GM18507 (cell line): ENCODE measurements at regions not wholly inside any gene's neighbourhood (a gene's known extent, or its start where the extent isn't known, plus 50 kb on each side); places are given as distances from the start of the nearest gene placed in this dataset.
"Not testable (repeated sequence)": the region's sequence is repeated elsewhere in the genome, so short reads cannot be mapped to it uniquely, and the experiment has no call there.

Experiments used
- DNase-seq: peaks from one replicate; pipeline ENCODE4 v3.0.0; 2011; ENCODE audit warnings: low read depth; ENCODE audit not compliant: insufficient read length; ENCODE audit errors: extremely low spot score
- FAIRE-seq: peaks from 2 replicates; lab custom pipeline; 2011; peaks lifted over from hg19 to GRCh38; lab: Jason Lieb, UNC

DNA sequence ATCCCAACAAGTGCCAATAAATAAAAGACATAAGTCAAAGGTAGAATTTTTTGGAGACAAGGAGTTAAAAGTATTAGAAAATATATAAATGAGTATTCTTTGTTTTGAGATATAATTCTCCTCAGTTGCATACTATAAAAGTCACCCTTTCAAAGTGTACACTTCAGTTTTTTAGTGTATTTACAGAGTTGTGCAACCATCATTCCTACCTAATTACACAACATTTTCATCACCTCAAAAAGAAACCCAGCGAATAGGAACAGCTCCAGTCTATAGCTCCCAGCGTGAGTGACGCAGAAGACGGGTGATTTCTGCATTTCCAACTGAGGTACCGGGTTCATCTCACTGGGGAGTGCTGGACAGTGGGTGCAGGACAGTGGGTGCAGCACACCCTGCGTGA is 1175.7 kb downstream of the PCDH19 start:
- not testable (repeated sequence) for DNase-seq

DNA sequence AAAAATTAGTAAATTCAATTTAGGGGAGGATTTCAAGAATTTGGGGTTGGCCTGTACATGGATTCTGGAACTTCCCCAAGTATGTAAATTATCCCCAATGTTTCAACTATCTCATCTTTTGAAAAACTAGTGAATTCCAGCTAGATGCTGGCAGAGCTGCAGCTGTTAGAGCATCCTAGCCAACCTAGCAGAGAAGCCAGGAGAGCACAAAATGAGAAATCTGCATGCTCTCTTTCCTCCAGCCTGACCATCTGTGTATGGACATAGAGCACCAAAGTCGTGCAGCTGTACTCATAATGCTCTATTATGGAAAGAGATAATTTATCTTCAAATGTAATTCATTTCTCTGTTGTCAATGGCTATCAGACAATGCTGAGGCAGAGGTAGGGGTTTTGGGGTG is 1217.7 kb downstream of the PCDH19 start:
- FAIRE-seq = no peak

More for the DNA sequence above, 1175.7 kb downstream of the PCDH19 start:
- not testable (repeated sequence) for FAIRE-seq

DNA sequence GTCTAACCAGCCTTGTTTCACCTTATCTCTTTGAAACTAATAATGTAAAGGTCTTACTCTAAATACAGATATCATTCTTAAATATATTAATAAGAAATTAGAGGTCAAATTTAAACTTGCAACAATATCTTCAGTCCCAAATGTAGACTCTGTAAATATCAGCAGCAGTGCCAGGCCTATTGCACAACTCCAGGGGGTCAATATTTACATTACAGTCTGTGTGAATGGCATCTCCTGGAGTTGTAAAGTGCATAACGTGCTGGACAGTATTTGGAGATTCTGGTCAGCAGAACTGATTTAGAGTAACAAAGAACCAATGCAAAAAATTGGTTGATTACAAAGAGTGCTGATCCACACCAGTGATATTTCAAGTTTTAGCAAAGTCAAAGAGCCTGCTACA is 1225.9 kb downstream of the PCDH19 start:
- FAIRE-seq = no peak
- DNase-seq = no peak

More for the DNA sequence above, 1217.7 kb downstream of the PCDH19 start:
- DNase-seq = no peak

DNA sequence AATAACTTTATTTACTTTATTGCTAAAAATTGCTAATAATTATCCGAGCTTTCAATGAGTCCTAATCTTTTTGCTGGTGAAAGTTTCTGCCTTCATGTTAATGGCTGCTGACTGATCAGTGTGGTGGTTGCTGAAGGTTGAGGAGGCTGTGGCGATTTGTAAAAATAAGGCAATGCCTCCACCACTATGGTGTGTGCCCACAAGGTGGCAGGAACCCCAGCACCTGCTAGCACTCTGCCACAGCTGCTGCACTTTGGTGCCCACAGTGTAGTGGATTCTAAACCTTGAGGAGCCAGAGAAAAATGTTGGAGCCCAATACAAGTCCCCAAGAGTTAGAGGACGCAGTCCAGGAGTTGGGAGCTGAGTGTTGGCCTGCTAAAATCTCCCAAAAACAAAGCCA is 1237.1 kb downstream of the PCDH19 start:
- DNase-seq (no peak), FAIRE-seq (no peak)

DNA sequence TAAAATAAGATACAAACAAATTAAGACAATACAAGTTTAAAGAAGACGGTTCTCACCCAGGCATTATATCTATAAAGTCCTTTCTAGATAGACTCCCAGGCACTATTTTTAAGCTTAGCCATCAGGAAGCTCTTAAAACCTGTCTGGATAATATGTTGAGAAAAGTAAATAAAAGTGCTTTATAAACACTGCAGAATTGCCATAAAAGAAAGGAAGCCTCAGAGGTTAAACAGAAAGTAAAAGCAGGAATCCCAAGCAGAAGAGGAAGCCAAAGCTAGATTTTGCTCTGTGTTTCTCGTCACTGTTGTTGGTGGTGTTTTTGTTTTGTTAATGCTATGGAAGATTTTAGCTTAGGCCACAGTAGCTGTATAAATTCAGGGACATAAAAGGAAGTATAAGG is 1267.3 kb downstream of the PCDH19 start:
- FAIRE-seq = no peak

DNA sequence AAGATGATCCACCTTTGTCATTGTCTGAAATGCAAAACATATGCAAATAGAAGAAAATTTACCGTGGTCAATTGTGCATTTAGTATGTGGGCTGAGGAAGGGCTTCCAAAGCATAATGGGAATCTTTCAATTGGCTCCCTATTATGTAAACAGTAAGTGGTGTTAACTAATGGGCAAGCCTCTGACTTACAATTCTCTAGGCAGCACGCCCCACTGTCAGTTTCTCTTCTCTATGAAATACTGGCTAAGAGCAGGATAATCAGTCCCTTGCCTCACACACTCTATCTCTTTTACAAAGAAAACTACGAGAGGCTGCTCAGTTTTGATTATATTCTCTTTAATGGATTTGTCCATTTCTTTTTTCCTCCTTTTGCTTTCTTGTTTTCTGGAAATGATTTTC is 1272.6 kb downstream of the PCDH19 start:
- FAIRE-seq = no peak
- no peak for DNase-seq

More for the DNA sequence above, 1267.3 kb downstream of the PCDH19 start:
- no peak for DNase-seq

DNA sequence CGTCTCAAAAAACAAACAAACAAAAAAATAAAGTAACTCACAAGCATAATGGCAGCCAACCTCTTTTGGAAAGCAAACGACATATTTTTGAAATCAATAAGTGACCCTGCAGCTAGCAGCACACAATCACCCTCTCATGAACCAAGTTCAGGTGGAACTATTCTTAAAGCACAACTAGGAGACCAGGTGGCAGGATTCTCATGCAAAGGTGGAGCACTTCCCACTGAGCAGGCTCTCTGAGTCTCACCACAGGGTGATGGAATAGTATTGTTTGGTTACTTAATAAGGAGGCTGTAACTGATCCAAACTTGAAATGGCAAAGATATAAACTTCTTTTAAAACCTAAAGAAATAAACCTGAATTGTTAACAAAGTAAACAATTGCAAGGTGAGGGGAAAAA is 1293.1 kb downstream of the PCDH19 start:
- DNase-seq (no peak), FAIRE-seq (no peak)

DNA sequence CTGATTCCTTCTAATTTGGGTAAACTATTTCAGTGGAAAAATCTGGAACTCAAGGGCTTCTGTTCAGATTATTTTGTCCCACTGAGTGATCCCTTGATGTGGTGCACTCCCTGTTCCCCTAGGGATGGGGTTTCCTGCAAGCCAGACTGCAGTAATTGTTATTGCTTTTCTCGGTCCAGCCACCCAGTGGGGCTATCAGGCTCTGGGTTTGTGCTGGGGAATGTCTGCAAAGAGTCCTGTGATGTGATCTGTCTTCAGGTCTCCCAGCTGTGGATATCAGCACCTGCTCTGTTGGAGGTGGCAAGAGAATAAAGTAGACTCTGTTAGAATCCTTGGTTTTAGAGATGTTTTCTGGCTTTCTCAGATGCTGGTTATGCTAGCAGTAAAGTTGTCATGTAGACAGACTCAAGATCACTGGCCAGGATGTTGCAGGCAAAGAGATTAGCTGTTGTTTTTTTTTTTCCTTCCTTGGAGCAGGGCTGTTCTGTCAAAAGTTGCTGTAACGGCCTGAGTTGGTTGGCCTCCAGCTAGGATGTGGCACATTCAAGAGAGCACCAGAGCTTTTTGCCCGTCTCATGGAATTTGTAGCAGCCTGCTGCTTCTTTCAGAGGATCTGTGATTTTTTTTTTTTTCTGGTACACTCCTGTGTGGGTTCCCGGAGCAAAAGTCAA is 1314.0 kb downstream of the PCDH19 start:
- no peak for FAIRE-seq
- DNase-seq = no peak

DNA sequence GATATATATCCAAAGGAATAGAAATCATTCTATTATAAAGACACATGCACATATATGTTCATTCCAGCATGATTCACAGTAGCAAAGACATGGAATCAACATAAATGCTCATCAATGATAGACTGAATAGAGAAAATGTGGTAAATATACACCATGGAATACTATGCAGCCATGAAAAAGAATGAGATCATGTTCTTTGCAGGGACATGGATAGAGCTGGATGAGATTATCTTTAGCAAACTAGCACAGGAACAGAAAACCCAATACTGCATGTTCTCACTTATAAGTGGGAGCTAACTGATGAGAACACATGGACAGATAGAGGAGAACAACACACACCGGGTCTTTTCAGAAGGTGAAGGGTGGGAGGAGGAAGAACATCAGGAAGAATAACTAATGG is 1318.6 kb downstream of the PCDH19 start:
- DNase-seq (no peak), FAIRE-seq (no peak)

DNA sequence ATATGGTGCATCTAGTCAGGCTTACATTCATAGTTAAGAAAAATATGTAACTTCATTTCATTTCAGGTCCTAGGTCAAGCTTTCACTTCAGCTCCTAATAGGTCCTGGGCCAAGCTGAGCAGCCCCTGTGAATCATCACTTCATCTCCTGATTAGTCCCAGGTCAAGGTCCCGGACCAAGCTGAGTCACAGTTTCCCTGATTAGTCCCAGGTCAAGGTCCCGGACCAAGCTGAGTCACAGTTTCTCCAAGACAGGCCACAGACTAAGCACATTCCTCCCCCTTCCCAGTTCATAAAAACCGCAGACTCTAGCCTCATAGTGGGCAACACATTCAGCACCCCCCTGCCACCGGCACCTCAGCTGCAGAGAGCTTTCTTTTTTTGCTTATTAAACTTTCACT is 1331.8 kb downstream of the PCDH19 start:
- no peak for FAIRE-seq
- no peak for DNase-seq

DNA sequence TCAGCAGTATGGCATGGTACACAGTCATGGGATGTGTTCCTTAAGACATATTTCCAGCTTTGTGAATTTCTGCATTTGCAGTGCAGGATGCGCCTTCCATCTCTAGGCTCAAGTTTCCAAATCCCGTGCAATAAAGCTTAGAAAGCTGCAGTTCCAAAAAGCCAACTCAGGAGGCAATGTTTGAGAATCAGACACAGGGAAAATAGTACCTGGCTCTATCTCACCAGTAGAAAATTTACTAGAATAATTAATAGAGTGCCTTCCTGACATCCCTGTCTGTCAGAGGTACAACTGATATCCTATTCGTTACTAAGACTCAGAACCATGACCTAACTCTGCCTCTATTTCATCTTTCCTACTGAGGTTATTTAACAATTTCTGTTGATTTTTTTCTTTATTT is 1333.0 kb downstream of the PCDH19 start:
- FAIRE-seq (no peak), DNase-seq (no peak)

DNA sequence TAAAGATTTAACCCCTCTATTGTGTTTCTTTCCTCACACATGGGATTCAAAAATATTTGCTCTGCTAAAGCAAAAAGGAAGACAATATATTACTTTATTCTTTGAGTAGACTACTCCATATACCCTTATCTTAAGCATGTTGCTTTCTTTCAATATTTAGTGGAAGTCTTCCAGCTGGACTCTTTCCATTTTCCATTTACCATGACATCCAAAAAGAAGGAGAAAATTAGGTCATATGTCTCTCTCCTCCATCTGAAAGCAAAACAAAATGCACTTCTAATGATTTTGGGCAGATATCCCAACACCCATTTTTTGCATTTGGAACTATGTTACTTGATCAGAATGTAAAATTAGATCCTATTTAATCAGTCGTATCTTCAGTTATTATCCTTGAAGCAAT is 1336.5 kb downstream of the PCDH19 start:
- FAIRE-seq = no peak
- DNase-seq = no peak

DNA sequence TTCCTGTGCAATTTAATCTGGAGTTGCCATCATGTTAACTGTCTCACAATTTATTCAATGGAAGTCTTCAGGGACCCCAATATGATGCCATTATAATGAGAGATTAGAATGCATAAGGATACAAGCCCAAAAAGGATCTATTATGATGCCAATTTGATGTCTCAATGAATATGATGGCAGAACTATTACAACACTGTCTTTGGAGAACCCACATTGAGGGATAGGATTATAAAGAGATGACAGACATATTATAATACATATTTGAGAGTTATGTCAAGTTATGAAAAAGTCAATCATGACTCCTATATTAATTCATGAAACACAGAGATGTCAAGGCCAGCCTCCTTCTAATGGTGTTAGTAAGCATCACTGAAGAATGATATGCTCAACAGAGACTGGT is 1358.4 kb downstream of the PCDH19 start:
- DNase-seq = no peak

DNA sequence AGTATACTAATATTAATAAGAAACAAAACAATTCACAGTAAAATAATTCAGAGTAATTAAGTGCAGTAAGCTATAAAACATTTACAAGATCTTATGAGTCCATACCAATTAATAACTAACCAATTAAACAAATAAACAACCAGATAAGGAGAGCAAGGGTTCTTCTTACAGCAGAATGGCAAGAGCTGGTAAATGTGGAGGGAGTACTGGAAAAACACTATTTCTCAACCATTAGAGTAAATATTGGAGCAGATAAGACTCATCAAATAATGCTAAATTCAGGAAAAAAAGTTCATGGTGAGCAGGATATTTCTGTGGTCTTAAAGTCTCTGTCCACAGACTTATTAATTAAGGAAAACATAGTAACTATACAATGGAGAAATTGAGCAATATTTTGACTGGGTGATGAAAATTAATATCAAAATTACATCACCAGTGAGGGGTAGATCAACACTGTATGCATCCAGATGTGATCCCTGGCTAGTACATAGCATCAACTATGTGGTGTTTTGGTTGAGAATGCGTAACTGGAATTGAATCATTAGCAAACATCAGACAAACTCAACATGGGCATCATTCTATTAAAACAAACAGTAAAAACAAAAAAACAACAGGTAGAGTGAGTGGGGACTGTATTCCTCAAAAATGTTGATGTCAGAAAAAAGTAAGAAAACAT is 1376.7 kb downstream of the PCDH19 start:
- no peak for FAIRE-seq

More for the DNA sequence above, 1358.4 kb downstream of the PCDH19 start:
- no peak for FAIRE-seq

DNA sequence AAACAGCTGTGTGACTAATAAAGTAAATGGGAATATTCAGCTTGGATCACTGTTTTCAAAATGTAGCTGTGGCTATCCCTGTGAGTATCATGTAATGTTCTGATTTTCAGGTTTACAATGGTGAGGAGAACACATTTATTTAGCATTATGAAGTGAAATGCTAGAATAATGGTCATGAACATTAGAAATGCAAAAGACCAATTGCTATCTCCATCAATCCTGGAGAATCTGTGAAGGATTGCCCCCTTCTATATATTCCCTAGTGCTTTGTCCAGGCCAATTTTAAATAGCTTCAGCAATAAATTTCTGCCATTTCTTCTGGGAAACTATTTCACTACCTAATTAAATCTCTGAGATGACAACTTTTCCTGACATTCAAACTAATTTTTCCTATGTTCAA is 1399.1 kb downstream of the PCDH19 start:
- DNase-seq (no peak), FAIRE-seq (no peak)

More for the DNA sequence above, 1376.7 kb downstream of the PCDH19 start:
- no peak for DNase-seq

DNA sequence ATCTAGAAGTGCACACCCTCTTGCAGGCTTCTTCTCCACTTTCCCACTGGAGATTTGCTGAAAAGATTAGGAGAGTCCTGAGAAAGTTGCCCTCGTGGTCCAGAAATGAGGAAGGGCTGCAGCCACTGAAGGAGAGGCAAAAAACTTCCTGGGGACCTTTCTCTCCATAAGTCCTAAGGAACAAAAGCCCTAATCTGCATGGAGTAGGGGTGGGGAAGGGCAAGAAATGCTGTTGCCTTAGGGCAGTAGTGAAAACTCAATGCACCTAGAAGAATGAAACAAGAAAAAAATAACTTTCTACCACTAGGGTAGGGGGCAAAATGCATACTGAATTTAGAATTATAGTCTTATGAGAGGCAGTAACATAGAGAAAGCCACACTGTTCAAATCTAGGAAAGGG is 1408.8 kb downstream of the PCDH19 start:
- DNase-seq (no peak), FAIRE-seq (no peak)

DNA sequence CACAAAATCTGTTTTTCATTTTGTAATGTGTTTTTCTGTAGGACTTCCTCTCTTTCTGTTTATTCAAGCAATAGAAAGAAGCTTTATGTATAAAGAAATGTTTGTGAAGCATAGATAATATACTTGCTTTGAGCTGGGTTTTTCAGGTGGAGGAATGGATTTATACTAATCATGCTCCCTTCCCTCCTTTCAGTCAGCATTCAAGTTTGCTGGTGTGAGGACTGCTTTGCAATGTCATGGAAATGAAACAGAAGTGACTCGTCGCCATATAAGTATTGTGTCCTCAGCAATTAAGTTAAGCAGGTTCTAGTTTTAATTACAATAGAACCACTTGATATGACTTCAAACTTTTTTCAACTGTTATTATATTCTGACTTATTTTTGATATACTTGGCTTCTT is 1447.1 kb downstream of the PCDH19 start:
- FAIRE-seq = no peak
- no peak for DNase-seq

DNA sequence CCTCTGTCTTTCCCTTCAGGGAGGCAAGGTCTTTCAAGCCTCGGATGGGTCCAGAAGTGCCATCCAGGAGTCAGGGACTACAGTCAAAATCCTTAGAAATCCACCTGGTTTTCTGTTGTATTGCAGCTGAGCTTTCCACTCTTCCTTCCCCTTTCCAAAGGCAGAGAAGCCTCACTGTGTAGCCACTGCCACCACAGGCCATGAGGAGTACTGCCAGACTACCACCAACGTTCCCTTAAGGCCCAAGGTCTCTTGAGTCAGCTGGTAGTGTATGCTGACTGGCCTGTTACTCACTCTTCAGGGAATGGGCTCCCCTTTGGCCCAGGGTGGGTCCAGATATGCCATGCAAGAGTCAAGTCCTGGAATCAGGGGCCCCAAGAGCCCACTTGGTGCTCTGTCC is 1454.1 kb downstream of the PCDH19 start:
- DNase-seq (no peak), FAIRE-seq (no peak)

DNA sequence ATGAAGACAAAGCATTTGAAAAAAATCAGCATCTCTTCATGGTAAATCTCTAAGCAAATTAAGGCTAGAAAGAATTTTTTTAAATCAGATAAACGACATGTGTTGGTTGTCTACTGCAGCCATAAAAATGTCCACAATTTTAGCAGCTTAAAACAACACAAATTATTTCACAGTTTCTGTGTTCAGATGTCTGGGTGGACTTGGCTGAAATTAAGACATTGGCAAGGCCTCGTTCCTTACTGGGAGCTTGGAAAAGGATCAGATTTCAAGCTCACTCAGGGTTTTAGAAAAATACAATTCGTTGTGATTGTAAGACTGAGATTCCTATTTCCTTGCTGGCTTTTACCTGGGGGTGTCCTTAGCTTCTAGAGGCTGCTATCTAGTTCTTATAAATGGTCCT is 1470.6 kb downstream of the PCDH19 start:
- FAIRE-seq = no peak

DNA sequence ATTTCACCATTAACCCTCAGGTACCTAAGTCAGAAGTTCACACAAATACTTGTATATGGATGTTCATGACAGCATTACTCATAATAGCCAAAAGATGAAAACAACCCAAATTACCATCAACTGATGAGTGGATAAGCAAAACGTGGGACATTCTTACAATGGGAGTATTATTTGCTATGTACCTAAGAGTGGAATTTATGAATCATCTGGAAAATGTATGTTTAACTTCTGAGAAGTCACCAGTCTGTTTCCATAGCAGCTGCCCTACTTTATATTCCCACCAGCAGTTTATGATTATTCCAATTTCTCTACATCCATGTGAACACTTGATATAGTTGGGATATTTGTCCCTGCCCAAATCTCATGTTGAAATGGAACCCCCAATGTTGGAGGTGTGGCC is 1478.9 kb downstream of the PCDH19 start:
- FAIRE-seq = no peak
- no peak for DNase-seq

More for the DNA sequence above, 1470.6 kb downstream of the PCDH19 start:
- no peak for DNase-seq

DNA sequence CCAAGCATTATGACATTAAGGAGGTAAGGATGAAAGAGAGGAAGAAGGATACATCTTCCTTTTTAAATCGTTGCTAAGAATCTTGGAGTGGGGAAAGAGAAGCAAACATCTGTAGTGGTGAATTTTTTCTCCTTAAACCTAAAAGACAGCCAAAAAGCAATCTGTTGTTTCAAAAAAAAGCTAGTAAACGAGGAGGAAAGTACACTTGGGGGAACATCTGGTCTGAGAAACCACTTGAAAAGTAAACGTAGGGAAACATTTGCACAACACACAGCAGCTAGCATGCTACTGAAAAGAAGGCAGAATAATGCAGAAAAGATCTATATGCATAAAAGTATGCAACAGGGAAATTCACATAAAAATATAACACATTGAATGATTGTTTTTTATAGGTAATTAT is 1485.6 kb downstream of the PCDH19 start:
- FAIRE-seq = no peak

More for the DNA sequence above, 1485.6 kb downstream of the PCDH19 start:
- no peak for DNase-seq
